B cell (primary cell): ENCODE measurements at regions not wholly inside any gene's neighbourhood (a gene's known extent, or its start where the extent isn't known, plus 50 kb on each side); places are given as distances from the start of the nearest gene placed in this dataset.

Experiments used
- ATAC-seq: fragments of 200-7000 bp; cut with Tn5 transposase; one replicate; pipeline ENCODE4 v1.10.0; 2021; ENCODE audit warnings: low read depth, mild to moderate bottlenecking, moderate number of reproducible peaks, moderate library complexity
- CTCF ChIA-PET: fragments of 350-600 bp; sonication (Branson Sonifier 250); formaldehyde crosslinking; loops from one replicate; lab custom pipeline; 2021; ENCODE audit warnings: antibody characterized with exemption, inconsistent platforms; lab: Charles Lee
- POLR2A ChIA-PET: fragments of 350-600 bp; sonication (Branson Sonifier 250); formaldehyde crosslinking; loops from one replicate; lab custom pipeline; 2021; ENCODE audit warnings: antibody characterized with exemption; lab: Charles Lee
- DNase-seq: peaks from one replicate; pipeline ENCODE4 v3.0.0; 2013
- H2AFZ ChIP-seq: 2 replicates; pipeline ENCODE4 v1.6.1; 2012; ENCODE audit warnings: mild to moderate bottlenecking, low read depth, low read length; ENCODE audit not compliant: insufficient read depth, poor library complexity, severe bottlenecking
- H3K27ac ChIP-seq, 2 donors: 1 replicate in 1 of 2; 2 replicates in 1 of 2; pipeline ENCODE4 v1.5.1; 2012 to 2013; ENCODE audit warnings: low read length in 2 of 2, mild to moderate bottlenecking in 2 of 2, moderate library complexity in 1 of 2
- H3K27me3 ChIP-seq, 4 experiments: fragments of 200-600 bp in 1 of 4; sonication (generic) in 1 of 4; replicated peaks in 1 of 4; 1 replicate in 2 of 4; 2 replicates in 2 of 4; pipeline versions ENCODE4 v1.6.1 to v1.7.0; 2013 to 2016; ENCODE audit warnings: low read length in 3 of 4, mild to moderate bottlenecking in 2 of 4, mixed read lengths in 1 of 4, moderate library complexity in 1 of 4; ENCODE audit not compliant: insufficient read depth in 4 of 4, control insufficient read depth in 3 of 4; ENCODE audit errors: control extremely low read depth in 1 of 4
- H3K36me3 ChIP-seq, 2 experiments: replicated peaks in 1 of 2; 1 replicate in 1 of 2; 2 replicates in 1 of 2; pipeline versions ENCODE4 v1.6.1 to v1.7.1; 2013; ENCODE audit warnings: low read length in 1 of 2; ENCODE audit not compliant: insufficient read depth in 2 of 2, control insufficient read depth in 1 of 2; ENCODE audit errors: control extremely low read depth in 1 of 2, extremely low read depth in 1 of 2
- H3K4me1 ChIP-seq, 2 donors: fragments of 200-600 bp in 1 of 2; sonication (generic) in 1 of 2; 1 replicate in 1 of 2; 2 replicates in 1 of 2; pipeline versions ENCODE4 v1.5.1 to v1.6.1; 2013 to 2017; ENCODE audit warnings: low read length in 2 of 2; ENCODE audit not compliant: control insufficient read depth in 2 of 2, insufficient read depth in 2 of 2
- H3K4me2 ChIP-seq: replicated peaks from 2 replicates; pipeline ENCODE3; 2012; ENCODE audit warnings: mild to moderate bottlenecking, low read depth, low read length; ENCODE audit not compliant: poor library complexity, severe bottlenecking
- H3K4me3 ChIP-seq, 5 experiments: fragments of 200-600 bp in 1 of 5; sonication (generic) in 1 of 5; 1 replicate in 3 of 5; 2 replicates in 2 of 5; pipeline versions ENCODE4 v1.5.1 to v1.7.0; 2011 to 2016; ENCODE audit warnings: low read length in 4 of 5, mild to moderate bottlenecking in 4 of 5, low read depth in 2 of 5, control low read depth in 1 of 5, moderate library complexity in 1 of 5; ENCODE audit not compliant: insufficient read depth in 1 of 5; ENCODE audit errors: control extremely low read depth in 1 of 5, extremely low read depth in 1 of 5
- H3K79me2 ChIP-seq: fragments of 200-600 bp; sonication (generic); one replicate; pipeline ENCODE4 v1.6.0; 2016; ENCODE audit warnings: low read length; ENCODE audit not compliant: control insufficient read depth, insufficient read depth
- H3K9ac ChIP-seq: fragments of 200-600 bp; sonication (generic); 2 replicates; pipeline ENCODE4 v1.6.1; 2017; ENCODE audit warnings: mild to moderate bottlenecking, low read length, moderate library complexity
- H3K9me3 ChIP-seq, 3 donors: one replicate each; pipeline versions ENCODE4 v1.6.1 to v1.7.1; 2013; ENCODE audit warnings: low read length in 2 of 3; ENCODE audit not compliant: control insufficient read depth in 2 of 3, insufficient read depth in 1 of 3; ENCODE audit errors: control extremely low read depth in 1 of 3
- H4K20me1 ChIP-seq: 2 replicates; pipeline ENCODE4 v1.6.0; 2012; ENCODE audit warnings: mild to moderate bottlenecking, low read length; ENCODE audit not compliant: insufficient read depth, control insufficient read depth, poor library complexity, severe bottlenecking
- H3K27ac Mint-ChIP-seq: one replicate; pipeline ENCODE4 v1.8.0; 2021; ENCODE audit warnings: mixed read lengths
- H3K27me3 Mint-ChIP-seq: one replicate; pipeline ENCODE4 v1.8.0; 2021; ENCODE audit warnings: mixed read lengths
- H3K4me1 Mint-ChIP-seq: one replicate; pipeline ENCODE4 v1.8.0; 2021; ENCODE audit warnings: mixed read lengths
- H3K4me3 Mint-ChIP-seq: one replicate; pipeline ENCODE4 v1.8.0; 2021; ENCODE audit warnings: mixed read lengths
- H3K9me3 Mint-ChIP-seq: one replicate; pipeline ENCODE4 v1.8.0; 2022; ENCODE audit warnings: mixed read lengths; ENCODE audit not compliant: insufficient read depth
- EZH2 ChIP-seq: IDR thresholded peaks from 2 replicates; pipeline ENCODE4 v1.6.1; 2012; ENCODE audit warnings: borderline replicate concordance, low read depth, mild to moderate bottlenecking, moderate library complexity, low read length; ENCODE audit not compliant: insufficient read depth, poor library complexity, severe bottlenecking
- WGBS: methylation state at CpG from one replicate; pipeline ENCODE4 v1.1.5; 2013; ENCODE audit warnings: missing lambda C conversion rate; ENCODE audit not compliant: insufficient coverage; 5-methylcytosine and 5-hydroxymethylcytosine counted together
- intact Hi-C: fragments of 100-400 bp; cut with micrococcal nuclease; formaldehyde crosslinking; loops from one replicate; pipeline ENCODE4 v1.10.0; 2022
- TF ChIP-seq, protein P1 (sequence below): fragments of 200-600 bp; IDR thresholded peaks from one replicate; pipeline ENCODE4 v1.8.0; 2022; ENCODE audit warnings: antibody characterized with exemption, mild to moderate bottlenecking

DNA sequence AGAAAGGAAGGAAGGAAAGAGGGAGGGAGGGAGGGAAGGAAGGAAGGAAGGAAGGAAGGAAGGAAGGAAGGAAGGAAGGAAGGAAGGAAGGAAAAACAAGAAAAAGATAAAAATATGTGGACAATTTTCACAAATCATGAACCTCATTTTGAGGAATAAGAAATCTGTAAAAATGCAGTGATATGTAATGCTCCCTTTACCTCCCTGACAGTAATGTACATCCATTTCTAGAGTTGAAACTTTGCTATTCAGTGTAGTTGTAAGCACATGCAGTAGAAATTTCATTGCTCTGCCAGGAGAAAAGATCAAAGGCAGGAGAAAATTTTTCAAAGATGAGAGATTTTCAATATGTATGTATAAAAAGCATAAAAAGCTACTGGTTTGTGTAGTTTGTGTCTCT lies 189.5 kb upstream of the MYO3A start:
- H2AFZ ChIP-seq: no peak overlapping the region
- ATAC-seq (no peak), DNase-seq (no peak)
- H4K20me1 ChIP-seq: no peaks in the 10 kb centered on the region
- no peak overlapping the region for H3K4me3 Mint-ChIP-seq
- no peak overlapping the region for H3K4me3 ChIP-seq
- no peaks in the 10 kb centered on the region for H3K9me3 ChIP-seq
- no peaks in the 10 kb centered on the region for H3K79me2 ChIP-seq
- POLR2A ChIA-PET: no interaction called here
- no peaks in the 10 kb centered on the region for H3K36me3 ChIP-seq
- peaks cover 13% of the 10 kb centered on the region for H3K27me3 Mint-ChIP-seq
- no peaks in the 10 kb centered on the region for H3K27me3 ChIP-seq
- H3K9ac ChIP-seq: no peak overlapping the region
- no peak overlapping the region for H3K27ac ChIP-seq
- no peaks in the 10 kb centered on the region for H3K9me3 Mint-ChIP-seq
- no peak for TF ChIP-seq EZH2
- TF ChIP-seq, protein P1, sequence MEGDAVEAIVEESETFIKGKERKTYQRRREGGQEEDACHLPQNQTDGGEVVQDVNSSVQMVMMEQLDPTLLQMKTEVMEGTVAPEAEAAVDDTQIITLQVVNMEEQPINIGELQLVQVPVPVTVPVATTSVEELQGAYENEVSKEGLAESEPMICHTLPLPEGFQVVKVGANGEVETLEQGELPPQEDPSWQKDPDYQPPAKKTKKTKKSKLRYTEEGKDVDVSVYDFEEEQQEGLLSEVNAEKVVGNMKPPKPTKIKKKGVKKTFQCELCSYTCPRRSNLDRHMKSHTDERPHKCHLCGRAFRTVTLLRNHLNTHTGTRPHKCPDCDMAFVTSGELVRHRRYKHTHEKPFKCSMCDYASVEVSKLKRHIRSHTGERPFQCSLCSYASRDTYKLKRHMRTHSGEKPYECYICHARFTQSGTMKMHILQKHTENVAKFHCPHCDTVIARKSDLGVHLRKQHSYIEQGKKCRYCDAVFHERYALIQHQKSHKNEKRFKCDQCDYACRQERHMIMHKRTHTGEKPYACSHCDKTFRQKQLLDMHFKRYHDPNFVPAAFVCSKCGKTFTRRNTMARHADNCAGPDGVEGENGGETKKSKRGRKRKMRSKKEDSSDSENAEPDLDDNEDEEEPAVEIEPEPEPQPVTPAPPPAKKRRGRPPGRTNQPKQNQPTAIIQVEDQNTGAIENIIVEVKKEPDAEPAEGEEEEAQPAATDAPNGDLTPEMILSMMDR: no peak
- H3K4me1 ChIP-seq: no peaks in the 10 kb centered on the region
- no peaks in the 10 kb centered on the region for H3K4me1 Mint-ChIP-seq
- no peak overlapping the region for H3K4me2 ChIP-seq
- CTCF ChIA-PET: no interaction called here
- intact Hi-C loops: no loop called here
- H3K27ac Mint-ChIP-seq: no peak overlapping the region

DNA sequence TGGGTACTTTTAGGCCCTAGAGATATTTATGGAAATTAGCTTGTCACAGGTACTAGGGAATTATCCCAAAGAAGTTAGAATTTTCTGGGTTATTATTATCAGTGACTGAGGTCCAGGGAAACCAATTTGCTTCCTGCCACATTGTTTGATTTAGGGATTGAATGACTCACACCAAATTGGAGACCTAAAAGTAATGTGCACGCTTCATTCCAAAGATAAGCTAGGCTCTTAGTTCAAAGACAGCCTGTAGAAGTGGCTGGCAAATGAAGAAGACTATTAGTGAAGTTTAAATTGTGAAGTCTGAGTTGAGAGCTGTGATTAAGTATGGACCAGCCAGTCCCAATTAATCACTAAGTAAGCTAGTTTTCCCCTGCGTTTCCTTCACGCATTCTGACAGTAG lies 188.1 kb upstream of the MYO3A start:
- H4K20me1 ChIP-seq: no peaks in the 10 kb centered on the region
- H3K4me1 Mint-ChIP-seq: no peaks in the 10 kb centered on the region
- H2AFZ ChIP-seq: no peak overlapping the region
- peaks cover 7% of the 10 kb centered on the region for H3K27me3 Mint-ChIP-seq
- H3K9ac ChIP-seq: no peak overlapping the region
- no peak overlapping the region for H3K27ac ChIP-seq
- H3K4me2 ChIP-seq: no peak overlapping the region
- no peaks in the 10 kb centered on the region for H3K36me3 ChIP-seq
- no peak for ATAC-seq
- 90% methylated on average over 1 of the region's 3 CpGs for WGBS
- TF ChIP-seq EZH2: no peak
- TF ChIP-seq, protein P1: no peak
- no peaks in the 10 kb centered on the region for H3K27me3 ChIP-seq
- no peak overlapping the region for H3K4me3 Mint-ChIP-seq
- intact Hi-C loops: no loop called here
- ChIA-PET POLR2A (no interaction called here), CTCF (no interaction called here)
- no peaks in the 10 kb centered on the region for H3K9me3 Mint-ChIP-seq
- H3K9me3 ChIP-seq: no peaks in the 10 kb centered on the region
- H3K27ac Mint-ChIP-seq: no peak overlapping the region
- DNase-seq: no peak
- H3K4me1 ChIP-seq: no peaks in the 10 kb centered on the region
- no peaks in the 10 kb centered on the region for H3K79me2 ChIP-seq
- no peak overlapping the region for H3K4me3 ChIP-seq
